Liver (tissue), 7 donors: ENCODE measurements at regions not wholly inside any gene's neighbourhood (a gene's known extent, or its start where the extent isn't known, plus 50 kb on each side); places are given as distances from the start of the nearest gene placed in this dataset.

Source experiments
- DNase-seq: peaks from one replicate; pipeline ENCODE4 v3.0.0-alpha.2; 2017; ENCODE audit warnings: low spot score
- H3K27ac ChIP-seq, 2 donors: one replicate each; pipeline ENCODE4 v1.7.0; 2013; ENCODE audit warnings: inconsistent platforms in 2 of 2, low read length in 2 of 2, control low read depth in 1 of 2, low read depth in 1 of 2, mild to moderate bottlenecking in 1 of 2
- H3K27me3 ChIP-seq, 4 donors: one replicate each; pipeline versions ENCODE4 v1.6.1 to v1.7.0; 2013; ENCODE audit warnings: low read length in 3 of 4, inconsistent platforms in 1 of 4, mild to moderate bottlenecking in 1 of 4, moderate library complexity in 1 of 4; ENCODE audit not compliant: control insufficient read depth in 4 of 4, insufficient read depth in 4 of 4
- H3K36me3 ChIP-seq, 4 donors: one replicate each; pipeline versions ENCODE4 v1.6.1 to v1.7.0; 2013; ENCODE audit warnings: low read length in 3 of 4, mild to moderate bottlenecking in 3 of 4, low read depth in 1 of 4, moderate library complexity in 1 of 4; ENCODE audit not compliant: control insufficient read depth in 4 of 4, insufficient read depth in 3 of 4
- H3K4me1 ChIP-seq, 4 donors: one replicate each; pipeline versions ENCODE4 v1.6.1 to v1.7.0; 2013; ENCODE audit warnings: low read length in 3 of 4, mild to moderate bottlenecking in 3 of 4, moderate library complexity in 1 of 4; ENCODE audit not compliant: control insufficient read depth in 4 of 4, insufficient read depth in 4 of 4
- H3K4me3 ChIP-seq, 3 donors: one replicate each; pipeline versions ENCODE4 v1.6.1 to v1.7.0; 2013; ENCODE audit warnings: low read length in 3 of 3, control low read depth in 1 of 3, low read depth in 1 of 3, mild to moderate bottlenecking in 1 of 3
- H3K9ac ChIP-seq, 2 donors: one replicate each; pipeline ENCODE4 v1.7.0; 2013; ENCODE audit warnings: low read length in 2 of 2, mild to moderate bottlenecking in 2 of 2, moderate library complexity in 2 of 2, control low read depth in 1 of 2, low read depth in 1 of 2
- H3K9me3 ChIP-seq, 4 donors: one replicate each; pipeline versions ENCODE4 v1.6.1 to v1.7.0; 2013; ENCODE audit warnings: low read length in 3 of 4; ENCODE audit not compliant: control insufficient read depth in 4 of 4
- EGR1 ChIP-seq, 2 donors: IDR thresholded peaks; 2 replicates each; pipeline ENCODE4 v1.6.1; 2016 to 2018; ENCODE audit warnings: antibody characterized with exemption in 2 of 2, low read depth in 2 of 2
- FOXA1 ChIP-seq: IDR thresholded peaks from 2 replicates; pipeline ENCODE4 v1.6.1; 2016; ENCODE audit warnings: antibody characterized with exemption
- FOXA2 ChIP-seq: IDR thresholded peaks from 2 replicates; pipeline ENCODE4 v1.6.1; 2016; ENCODE audit warnings: antibody characterized with exemption
- HNF4A ChIP-seq, 2 donors: conservative IDR thresholded peaks; 2 replicates each; pipeline ENCODE4 v1.6.1; 2016; ENCODE audit warnings: antibody characterized with exemption in 2 of 2, mild to moderate bottlenecking in 2 of 2
- HNF4G ChIP-seq: IDR thresholded peaks from 2 replicates; pipeline ENCODE4 v1.6.1; 2016; ENCODE audit warnings: antibody characterized with exemption
- MAX ChIP-seq: IDR thresholded peaks from 2 replicates; pipeline ENCODE4 v1.6.1; 2016; ENCODE audit warnings: antibody characterized with exemption
- NR2F2 ChIP-seq: IDR thresholded peaks from 2 replicates; pipeline ENCODE4 v1.6.1; 2016; ENCODE audit warnings: antibody characterized with exemption
- RAD21 ChIP-seq, 2 donors: IDR thresholded peaks; 2 replicates each; pipeline ENCODE4 v1.6.1; 2016; ENCODE audit warnings: antibody characterized with exemption in 2 of 2, mild to moderate bottlenecking in 2 of 2
- REST ChIP-seq: IDR thresholded peaks from 2 replicates; pipeline ENCODE4 v1.6.1; 2016; ENCODE audit warnings: antibody characterized with exemption, mild to moderate bottlenecking
- RXRA ChIP-seq, 2 donors: IDR thresholded peaks; 2 replicates each; pipeline ENCODE4 v1.6.1; 2017 to 2018; ENCODE audit warnings: antibody characterized with exemption in 2 of 2, mild to moderate bottlenecking in 1 of 2
- SP1 ChIP-seq: IDR thresholded peaks from 2 replicates; pipeline ENCODE4 v1.6.1; 2018; ENCODE audit warnings: antibody characterized with exemption, mild to moderate bottlenecking
- TAF1 ChIP-seq: conservative IDR thresholded peaks from 2 replicates; pipeline ENCODE4 v1.6.1; 2016; ENCODE audit warnings: antibody characterized with exemption, mild to moderate bottlenecking
- YY1 ChIP-seq: IDR thresholded peaks from 2 replicates; pipeline ENCODE4 v1.6.1; 2016; ENCODE audit warnings: antibody characterized with exemption, mild to moderate bottlenecking
- ZBTB33 ChIP-seq: IDR thresholded peaks from 2 replicates; pipeline ENCODE4 v1.6.1; 2016; ENCODE audit warnings: antibody characterized with exemption
- WGBS: extraction: QIAGEN DNeasy Blood & Tissue Kit; methylation state at CpG from one replicate; pipeline ENCODE4 v1.1.7; 2013; 5-methylcytosine and 5-hydroxymethylcytosine counted together
- donor health status: healthy.
- donor health status: healthy.
- donor health status: healthy.
- donor health status: healthy.

- Histone ChIP-seq H3K27me3 (no peaks in the 10 kb centered on the region), H3K4me1 (no peaks in the 10 kb centered on the region), H3K4me3 (no peak overlapping the region), H3K36me3 (no peaks in the 10 kb centered on the region), H3K27ac (no peak overlapping the region), H3K9me3 (peaks cover 0 to 2% (median 0%) of the 10 kb centered on the region in 4 donors), H3K9ac (no peak overlapping the region)
- DNase-seq, result no peak
- TF ChIP-seq SP1 (no peak), YY1 (no peak), RAD21 (IDR thresholded peaks at IDR 0.05) (no peak), FOXA2 (no peak), NR2F2 (no peak), REST (no peak), HNF4G (no peak), FOXA1 (no peak), MAX (no peak), HNF4A (conservative IDR thresholded peaks at IDR 0.05) (no peak), ZBTB33 (no peak)
- 75% methylated on average over 11 of the region's 11 CpGs for WGBS
Measured at GRCh38 chr2:235314371-235314930, 179.4 kb upstream of the AGAP1 start.

GRCh38 chr2:235319095-235319494 is 174.7 kb upstream of the AGAP1 start:
- no peaks in the 10 kb centered on the region for H3K27me3 ChIP-seq
- no peaks in the 10 kb centered on the region for H3K36me3 ChIP-seq
- no peak overlapping the region for H3K9ac ChIP-seq
- TF ChIP-seq REST (no peak), FOXA1 (no peak), HNF4G (no peak), YY1 (no peak), NR2F2 (no peak), ZBTB33 (no peak), EGR1 (IDR thresholded peaks at IDR 0.05; ENCODE audit: low read depth in 2 of 2) (no peak), TAF1 (no peak), RXRA (IDR thresholded peaks at IDR 0.05) (no peak)
- no peaks in the 10 kb centered on the region for H3K9me3 ChIP-seq
- no peaks in the 10 kb centered on the region for H3K4me1 ChIP-seq
- DNase-seq, result no peak
- H3K27ac ChIP-seq, result no peak overlapping the region
- 67% methylated on average over 4 of the region's 4 CpGs for WGBS
- no peak overlapping the region for H3K4me3 ChIP-seq
